MM.1S (cell line): ENCODE measurements at regions not wholly inside any gene's neighbourhood (a gene's known extent, or its start where the extent isn't known, plus 50 kb on each side); places are given as distances from the start of the nearest gene placed in this dataset.

Source experiments
- CTCF ChIP-seq: fragments of 300-600 bp; sonication (generic); IDR thresholded peaks from 2 replicates; pipeline ENCODE4 v1.5.1; 2016; ENCODE audit warnings: antibody characterized with exemption, low read length, mixed read lengths
- EZH2 ChIP-seq: fragments of 300-600 bp; sonication (generic); optimal IDR thresholded peaks from 2 replicates; pipeline ENCODE3; 2017; ENCODE audit warnings: low read depth, mild to moderate bottlenecking, antibody characterized with exemption, low read length, mixed read lengths
- EZH2phosphoT487 ChIP-seq: fragments of 300-600 bp; sonication (generic); IDR thresholded peaks from 2 replicates; pipeline ENCODE4 v1.6.1; 2018; ENCODE audit warnings: antibody characterized with exemption, low read length

DNA sequence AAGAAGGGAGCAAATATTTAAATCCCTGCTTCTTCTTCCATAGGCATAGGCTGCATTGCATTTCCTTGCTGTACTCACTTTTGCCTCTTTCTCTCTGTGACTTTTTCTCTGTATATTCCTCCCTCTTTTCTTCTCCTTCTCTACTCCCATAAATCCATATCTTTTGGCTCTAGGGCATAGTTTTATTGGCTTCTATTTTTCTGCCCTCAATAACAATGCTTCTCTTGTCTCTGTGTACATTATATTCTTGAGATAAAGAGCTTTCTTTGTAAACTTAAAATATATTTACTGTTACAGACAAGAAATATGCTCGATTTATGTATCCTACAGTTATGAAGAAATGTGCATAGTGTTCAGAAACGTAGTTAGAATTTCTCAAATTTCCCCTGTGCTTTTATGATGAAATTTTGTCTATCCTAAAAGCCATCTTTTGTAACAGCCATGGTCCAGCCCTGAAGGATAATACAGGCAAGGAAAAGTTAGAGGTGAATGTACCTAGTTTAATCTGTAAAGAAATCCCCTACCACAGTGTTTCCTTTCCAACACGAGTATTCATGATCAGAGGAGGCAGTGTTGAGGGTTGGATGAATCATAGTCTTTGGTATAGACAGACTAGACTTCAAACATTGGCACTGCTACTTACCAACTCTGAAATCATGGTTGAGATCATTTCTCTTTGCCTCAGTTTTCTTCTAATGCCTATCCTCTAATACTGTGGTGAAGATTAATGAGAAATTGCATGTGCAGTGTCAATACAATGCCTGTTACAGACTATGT is 173.3 kb upstream of the FAR2 start:
- TF ChIP-seq CTCF: no peak
- no peak for TF ChIP-seq EZH2phosphoT487
- no peak for TF ChIP-seq EZH2
